SK-N-SH (cell line): ENCODE measurements at regions not wholly inside any gene's neighbourhood (a gene's known extent, or its start where the extent isn't known, plus 50 kb on each side); places are given as distances from the start of the nearest gene placed in this dataset.

Experiments used
- CTCF ChIA-PET: fragments of 300-600, 350-600 bp; formaldehyde crosslinking; extraction: SDS; loops from one replicate; lab custom pipeline; 2021; lab: Yijun Ruan, JAX
- POLR2A ChIA-PET: fragments of 350-600 bp; sonication (Branson Sonifier 250); formaldehyde crosslinking; extraction: SDS; loops from one replicate; lab custom pipeline; 2020; ENCODE audit warnings: antibody characterized with exemption, inconsistent platforms; lab: Yijun Ruan, JAX
- DNase-seq: peaks from one replicate; pipeline ENCODE4 v3.0.0; 2012
- H2AFZ ChIP-seq: fragments of 200-600 bp; sonication (generic); 2 replicates; pipeline ENCODE4 v1.8.1; 2016; ENCODE audit warnings: antibody characterized with exemption, mild to moderate bottlenecking, low read depth
- H3F3A ChIP-seq: fragments of 200-600 bp; sonication (generic); replicated peaks from 2 replicates; pipeline ENCODE3; 2016; ENCODE audit warnings: antibody characterized with exemption, mild to moderate bottlenecking; ENCODE audit not compliant: insufficient read depth
- H3K27ac ChIP-seq, 2 experiments: fragments of 200-500 bp in 1 of 2; fragments of 200-600 bp in 1 of 2; sonication (Bioruptor generic) in 1 of 2; sonication (generic), shearing (Covaris generic) in 1 of 2; 2 replicates each; pipeline versions ENCODE4 v1.5.1 to v1.6.1; 2014 to 2016; ENCODE audit warnings: low read depth in 2 of 2, inconsistent platforms in 1 of 2, low read length in 1 of 2, mild to moderate bottlenecking in 1 of 2, mixed read lengths in 1 of 2
- H3K27me3 ChIP-seq: fragments of 200-600 bp; sonication (generic), shearing (Covaris generic); 2 replicates; pipeline ENCODE4 v1.6.1; 2016; ENCODE audit warnings: mixed run types; ENCODE audit not compliant: insufficient read depth
- H3K36me3 ChIP-seq, 2 experiments: fragments of 200-500 bp in 1 of 2; fragments of 200-600 bp in 1 of 2; sonication (Bioruptor generic) in 1 of 2; sonication (generic) in 1 of 2; replicated peaks in 1 of 2; 2 replicates each; pipeline versions ENCODE3 to v1.5.1; 2014 to 2016; ENCODE audit warnings: low read length in 1 of 2, mild to moderate bottlenecking in 1 of 2; ENCODE audit not compliant: insufficient read depth in 2 of 2, control insufficient read depth in 1 of 2
- H3K4me1 ChIP-seq, 2 experiments: fragments of 200-500 bp in 1 of 2; fragments of 200-600 bp in 1 of 2; sonication (Bioruptor generic) in 1 of 2; sonication (generic), shearing (Covaris generic) in 1 of 2; 2 replicates each; pipeline versions ENCODE4 v1.5.1 to v1.6.1; 2014 to 2016; ENCODE audit warnings: low read depth in 1 of 2, low read length in 1 of 2, mixed run types in 1 of 2; ENCODE audit not compliant: insufficient read depth in 2 of 2, control insufficient read depth in 1 of 2
- H3K4me2 ChIP-seq: fragments of 200-600 bp; sonication (generic), shearing (Covaris generic); 2 replicates; pipeline ENCODE4 v1.6.1; 2017; ENCODE audit warnings: mixed run types
- H3K4me3 ChIP-seq, 2 experiments: fragments of 200-500 bp in 1 of 2; fragments of 200-600 bp in 1 of 2; sonication (Bioruptor generic) in 1 of 2; sonication (generic), shearing (Covaris generic) in 1 of 2; 2 replicates each; pipeline versions ENCODE4 v1.5.1 to v1.8.1; 2014 to 2016; ENCODE audit warnings: low read depth in 2 of 2, inconsistent platforms in 1 of 2, low read length in 1 of 2, mild to moderate bottlenecking in 1 of 2, mixed read lengths in 1 of 2, moderate library complexity in 1 of 2
- H3K79me2 ChIP-seq: fragments of 200-600 bp; sonication (generic); 2 replicates; pipeline ENCODE4 v1.8.1; 2017; ENCODE audit warnings: mild to moderate bottlenecking; ENCODE audit not compliant: insufficient read depth
- H3K9ac ChIP-seq: fragments of 200-600 bp; sonication (generic); 2 replicates; pipeline ENCODE4 v1.6.1; 2017; ENCODE audit warnings: mixed run types
- H3K9me2 ChIP-seq: fragments of 200-600 bp; sonication (generic); 2 replicates; pipeline ENCODE4 v1.6.1; 2017; ENCODE audit warnings: mixed run types
- H3K9me3 ChIP-seq: fragments of 200-600 bp; sonication (generic); 2 replicates; pipeline ENCODE4 v1.6.1; 2017; ENCODE audit warnings: mixed run types, mild to moderate bottlenecking, moderate library complexity
- H4K20me1 ChIP-seq: fragments of 200-600 bp; sonication (generic); 2 replicates; pipeline ENCODE4 v1.6.1; 2017; ENCODE audit warnings: mild to moderate bottlenecking, mixed run types; ENCODE audit not compliant: insufficient read depth
- CHD2 ChIP-seq: fragments of 150-350 bp; IDR thresholded peaks from 2 replicates; pipeline ENCODE4 v1.6.1; 2018; ENCODE audit warnings: low read length; ENCODE audit not compliant: partially characterized antibody
- CTCF ChIP-seq: fragments of 200-600 bp; sonication (generic); IDR thresholded peaks from 2 replicates; pipeline ENCODE4 v1.6.1; 2017; ENCODE audit warnings: antibody characterized with exemption, mild to moderate bottlenecking, moderate library complexity
- EZH2phosphoT487 ChIP-seq: fragments of 200-600 bp; sonication (generic); IDR thresholded peaks from 2 replicates; pipeline ENCODE4 v1.6.1; 2017; ENCODE audit warnings: low read depth, mixed run types, mild to moderate bottlenecking, antibody characterized with exemption, moderate library complexity, borderline replicate concordance
- FOXM1 ChIP-seq: IDR thresholded peaks from 2 replicates; pipeline ENCODE4 v1.4.0; 2012; ENCODE audit warnings: low read depth, mild to moderate bottlenecking
- GATA2 ChIP-seq: sonication (generic); formaldehyde crosslinking; IDR thresholded peaks from 2 replicates; pipeline ENCODE4 v1.5.0; 2020; ENCODE audit warnings: mild to moderate bottlenecking, missing genetic modification reagents
- IRF3 ChIP-seq: fragments of 150-350 bp; IDR thresholded peaks from 2 replicates; pipeline ENCODE4 v1.6.1; 2016; ENCODE audit warnings: mild to moderate bottlenecking, low read depth, low read length
- JUND ChIP-seq: IDR thresholded peaks from 2 replicates; pipeline ENCODE4 v1.4.0; 2012
- MAX ChIP-seq: IDR thresholded peaks from 2 replicates; pipeline ENCODE4 v1.4.0; 2012; ENCODE audit warnings: low read depth
- NRF1 ChIP-seq: IDR thresholded peaks from 2 replicates; pipeline ENCODE4 v1.6.1; 2012; ENCODE audit warnings: low read depth, mild to moderate bottlenecking, low read length
- POLR2AphosphoS5 ChIP-seq: IDR thresholded peaks from 2 replicates; pipeline ENCODE4 v1.6.1; 2012; ENCODE audit warnings: low read depth, low read length
- RAD21 ChIP-seq: IDR thresholded peaks from 2 replicates; pipeline ENCODE4 v1.6.1; 2012; ENCODE audit warnings: mild to moderate bottlenecking, low read length
- RFX5 ChIP-seq: IDR thresholded peaks from 2 replicates; pipeline ENCODE4 v1.6.1; 2012; ENCODE audit warnings: mild to moderate bottlenecking, improper control_type of control experiment, low read length
- RXRA ChIP-seq: IDR thresholded peaks from 2 replicates; pipeline ENCODE4 v1.4.0; 2012; ENCODE audit warnings: low read depth, mild to moderate bottlenecking, borderline replicate concordance
- TEAD4 ChIP-seq: IDR thresholded peaks from 2 replicates; pipeline ENCODE4 v1.4.0; 2012; ENCODE audit warnings: mild to moderate bottlenecking, borderline replicate concordance; ENCODE audit not compliant: insufficient read depth
- USF2 ChIP-seq: fragments of 150-350 bp; IDR thresholded peaks from 2 replicates; pipeline ENCODE4 v1.6.1; 2017; ENCODE audit warnings: antibody characterized with exemption, low read length, low read depth, borderline replicate concordance
- YY1 ChIP-seq: IDR thresholded peaks from 2 replicates; pipeline ENCODE4 v1.4.0; 2012; ENCODE audit warnings: low read depth, mild to moderate bottlenecking
- WGBS: methylation state at CpG from one replicate; pipeline ENCODE4 v1.1.6; 2017; ENCODE audit warnings: low lambda C conversion rate; 5-methylcytosine and 5-hydroxymethylcytosine counted together

- no peaks in the 10 kb centered on the region for H4K20me1 ChIP-seq
- no peak overlapping the region for H2AFZ ChIP-seq
- no peaks in the 10 kb centered on the region for H3K4me1 ChIP-seq
- ChIA-PET POLR2A (no interaction called here), CTCF (interaction anchor here (0.6 kb wide), 1 partner anchor 81 kb away, joined by 3 read pairs; no protein-coding TSS in a partner anchor)
- peaks cover 4% of the 10 kb centered on the region; the same call in 1 of the 2 replicates for H3K27me3 ChIP-seq
- no peak overlapping the region for H3K9ac ChIP-seq
- no peak overlapping the region for H3K4me3 ChIP-seq
- H3K9me3 ChIP-seq = no peaks in the 10 kb centered on the region
- H3K4me2 ChIP-seq = no peak overlapping the region
- no peaks in the 10 kb centered on the region for H3K9me2 ChIP-seq
- H3K79me2 ChIP-seq = no peaks in the 10 kb centered on the region
- no peak for TF ChIP-seq JUND
- no peak for TF ChIP-seq GATA2 (CRISPR knock-in tag)
- TF ChIP-seq EZH2phosphoT487 = no peak
- no peak for TF ChIP-seq RXRA
- TF ChIP-seq FOXM1 = no peak
- no peak for TF ChIP-seq IRF3
- no peak for TF ChIP-seq NRF1
- no peak for TF ChIP-seq USF2
- no peak for TF ChIP-seq TEAD4
- no peak for TF ChIP-seq MAX
- no peak for TF ChIP-seq POLR2AphosphoS5
- no peak for TF ChIP-seq YY1
- TF ChIP-seq CTCF = no peak
- TF ChIP-seq RAD21 = no peak
- TF ChIP-seq RFX5 = no peak
- no peak for TF ChIP-seq CHD2
- DNase-seq = no peak
- WGBS = 0% methylated on average over 2 of the region's 2 CpGs
- no peaks in the 10 kb centered on the region for H3K36me3 ChIP-seq
- no peak overlapping the region for H3K27ac ChIP-seq
- no peaks in the 10 kb centered on the region for H3F3A ChIP-seq
Observed at GRCh38 chr9:18141681-18142080, 332.3 kb upstream of the ADAMTSL1 start.
